Aorta (tissue), 5 donors: ENCODE measurements at regions not wholly inside any gene's neighbourhood (a gene's known extent, or its start where the extent isn't known, plus 50 kb on each side); places are given as distances from the start of the nearest gene placed in this dataset.

Experiments used
- ATAC-seq: fragments of 200-7000 bp; cut with Tn5 transposase; one replicate; pipeline ENCODE4 v1.9.1; 2022; ENCODE audit warnings: moderate library complexity; ENCODE audit not compliant: low FRiP score
- DNase-seq, 2 donors: peaks; one replicate each; pipeline ENCODE4 v3.0.0-alpha.2; 2020
- H3K27ac ChIP-seq, 2 donors: one replicate each; pipeline ENCODE4 v1.5.1; 2013; ENCODE audit warnings: low read length in 2 of 2, mild to moderate bottlenecking in 2 of 2, moderate library complexity in 2 of 2, control low read depth in 1 of 2, inconsistent platforms in 1 of 2, low read depth in 1 of 2
- H3K27me3 ChIP-seq, 2 donors: one replicate each; pipeline ENCODE4 v1.6.1; 2013; ENCODE audit warnings: control low read depth in 1 of 2, low read length in 1 of 2, mild to moderate bottlenecking in 1 of 2, moderate library complexity in 1 of 2; ENCODE audit not compliant: insufficient read depth in 2 of 2, control insufficient read depth in 1 of 2
- H3K36me3 ChIP-seq, 2 donors: one replicate each; pipeline ENCODE4 v1.6.1; 2013; ENCODE audit warnings: control low read depth in 1 of 2, low read length in 1 of 2, mild to moderate bottlenecking in 1 of 2; ENCODE audit not compliant: insufficient read depth in 2 of 2, control insufficient read depth in 1 of 2
- H3K4me1 ChIP-seq, 2 donors: one replicate each; pipeline ENCODE4 v1.6.1; 2013; ENCODE audit warnings: low read length in 2 of 2, control low read depth in 1 of 2, mild to moderate bottlenecking in 1 of 2, moderate library complexity in 1 of 2; ENCODE audit not compliant: insufficient read depth in 2 of 2, control insufficient read depth in 1 of 2
- H3K4me3 ChIP-seq, 2 donors: one replicate each; pipeline ENCODE4 v1.5.1; 2013; ENCODE audit warnings: low read length in 2 of 2, control low read depth in 1 of 2, mild to moderate bottlenecking in 1 of 2
- H3K9me3 ChIP-seq: one replicate; pipeline ENCODE4 v1.6.1; 2013; ENCODE audit warnings: mild to moderate bottlenecking, low read length; ENCODE audit not compliant: control insufficient read depth
- WGBS, 2 donors: extraction: QIAGEN DNeasy Blood & Tissue Kit; methylation state at CpG; one replicate each; pipeline ENCODE4 v1.1.7; 2013; 5-methylcytosine and 5-hydroxymethylcytosine counted together
- intact Hi-C, 2 donors: fragments of 100-400 bp; cut with DNase I; formaldehyde crosslinking; loops; one replicate each; pipeline versions ENCODE4 v1.14.2 to v1.15.0; 2022
- donor health status: healthy with polysubstance abuse.
- donor health status: Bipolar disorder and iron deficiency.
- donor health status: DM: no; HTN: no; CAD: no.
- donor health status: DM: no; HTN: no; CAD: no.
- donor health status: DM: yes; HTN: yes; CAD: no.

DNA sequence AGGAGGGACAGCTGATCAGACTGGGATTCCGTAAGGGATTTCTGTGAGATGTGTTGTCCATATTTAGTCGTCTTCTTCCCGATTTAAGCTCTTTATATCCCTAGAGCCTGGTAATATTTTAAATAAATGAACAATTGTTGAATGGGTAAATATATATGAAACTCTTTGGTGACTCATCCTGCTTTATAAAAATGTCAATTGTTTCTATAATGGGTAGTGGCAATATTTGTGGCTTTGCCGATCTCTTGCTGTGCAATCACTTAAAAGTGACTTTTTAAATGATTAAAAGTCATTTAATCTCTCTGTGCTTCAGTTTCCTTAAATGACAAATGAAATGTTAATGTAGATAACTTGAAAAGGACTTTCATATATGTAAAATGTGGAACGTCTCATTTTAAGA is 339.2 kb downstream of the RNF144A start:
- Histone ChIP-seq H3K27me3 (no peaks in the 10 kb centered on the region), H3K4me1 (no peaks in the 10 kb centered on the region), H3K4me3 (no peak overlapping the region), H3K36me3 (no peaks in the 10 kb centered on the region), H3K9me3 (no peaks in the 10 kb centered on the region), H3K27ac (no peak overlapping the region)
- WGBS, 2 donors, result 60 to 79% methylated on average over 5 of the region's 5 CpGs
- DNase-seq (no peak), ATAC-seq (no peak)
- intact Hi-C loops, result loop anchor here in 1 of 2 donors (10.0 kb wide), 1 partner anchor 148 kb away; no protein-coding TSS in a partner anchor

DNA sequence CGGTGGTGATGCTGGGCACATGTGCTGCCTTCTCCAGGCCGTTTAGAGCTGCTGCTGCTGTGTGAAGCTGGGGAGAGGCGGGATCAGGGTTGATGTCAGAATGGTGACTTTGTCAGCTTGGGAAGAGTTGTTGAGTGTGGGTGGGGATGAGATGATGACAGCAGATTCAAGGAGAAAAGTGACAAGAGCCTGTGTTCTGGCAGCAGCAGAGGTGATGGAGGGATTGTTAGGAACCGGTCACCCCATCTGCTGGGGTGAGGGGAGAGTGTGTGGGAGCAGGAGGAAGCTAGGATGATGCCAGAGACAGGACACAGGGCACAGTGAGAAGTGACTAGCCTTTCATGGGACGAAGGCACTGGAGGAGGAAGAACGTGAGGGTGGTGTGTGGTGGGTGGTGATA is 345.5 kb downstream of the RNF144A start:
- intact Hi-C loops, result no loop called here
- no peaks in the 10 kb centered on the region for H3K9me3 ChIP-seq
- WGBS, 2 donors, result 46 to 58% methylated on average over 6 of the region's 6 CpGs
- no peaks in the 10 kb centered on the region for H3K4me1 ChIP-seq
- no peaks in the 10 kb centered on the region for H3K36me3 ChIP-seq
- no peak for ATAC-seq
- H3K27me3 ChIP-seq, result no peaks in the 10 kb centered on the region
- no peak overlapping the region for H3K27ac ChIP-seq
- no peak overlapping the region for H3K4me3 ChIP-seq
- DNase-seq, result no peak

DNA sequence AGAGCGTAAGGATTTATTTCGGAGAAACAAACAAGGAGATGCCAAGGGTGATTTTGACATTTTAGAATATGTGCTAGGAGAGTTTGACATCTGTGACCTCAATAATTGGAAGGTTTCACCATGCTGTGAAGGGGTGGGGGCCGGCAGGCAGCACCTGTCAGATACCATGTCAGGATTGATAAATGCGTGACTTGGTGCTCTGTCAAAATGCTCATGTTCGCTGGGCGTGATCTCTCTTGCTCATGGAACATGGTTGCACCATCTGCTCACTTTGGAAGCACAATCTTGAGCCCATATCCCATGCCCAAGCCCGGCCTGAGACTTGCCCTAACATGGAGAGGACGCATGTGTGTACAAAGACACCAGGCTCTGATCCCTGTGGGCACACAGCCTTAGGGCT is 347.6 kb downstream of the RNF144A start:
- Histone ChIP-seq H3K4me1 (no peaks in the 10 kb centered on the region), H3K36me3 (no peaks in the 10 kb centered on the region), H3K27ac (no peak overlapping the region), H3K27me3 (peaks cover 0 to 1% of the 10 kb centered on the region in 2 donors), H3K4me3 (no peak overlapping the region), H3K9me3 (no peaks in the 10 kb centered on the region)
- DNase-seq, result no peak
- WGBS, 2 donors, result 93 to 94% methylated on average over 8 of the region's 8 CpGs
- intact Hi-C loops, result no loop called here
- no peak for ATAC-seq

DNA sequence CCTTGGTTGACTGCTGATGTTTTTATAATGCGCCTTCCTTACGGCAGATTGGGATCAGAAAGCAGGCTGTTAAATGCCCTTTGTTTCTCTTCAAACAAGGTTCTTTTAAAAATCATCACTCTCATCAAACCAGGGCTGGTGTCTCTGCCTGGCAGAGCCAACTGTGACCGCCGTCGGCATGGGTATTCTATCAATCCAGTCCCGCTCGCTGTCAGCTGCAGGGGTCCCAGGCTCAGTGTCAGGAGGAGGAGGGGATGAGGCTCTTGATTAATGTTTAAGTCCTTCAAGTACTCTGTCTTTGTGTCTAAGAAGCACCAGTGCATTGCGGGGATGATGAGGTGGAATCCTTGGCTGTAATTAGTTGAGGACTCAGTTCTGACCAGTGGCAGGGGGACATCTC is 348.1 kb downstream of the RNF144A start:
- no peak for DNase-seq
- intact Hi-C loops, result no loop called here
- 74 to 76% methylated on average over 8 of the region's 8 CpGs for WGBS, 2 donors
- Histone ChIP-seq H3K4me3 (no peak overlapping the region), H3K36me3 (no peaks in the 10 kb centered on the region), H3K27ac (no peak overlapping the region), H3K9me3 (no peaks in the 10 kb centered on the region), H3K27me3 (peaks cover 0 to 1% of the 10 kb centered on the region in 2 donors), H3K4me1 (no peaks in the 10 kb centered on the region)
- no peak for ATAC-seq

DNA sequence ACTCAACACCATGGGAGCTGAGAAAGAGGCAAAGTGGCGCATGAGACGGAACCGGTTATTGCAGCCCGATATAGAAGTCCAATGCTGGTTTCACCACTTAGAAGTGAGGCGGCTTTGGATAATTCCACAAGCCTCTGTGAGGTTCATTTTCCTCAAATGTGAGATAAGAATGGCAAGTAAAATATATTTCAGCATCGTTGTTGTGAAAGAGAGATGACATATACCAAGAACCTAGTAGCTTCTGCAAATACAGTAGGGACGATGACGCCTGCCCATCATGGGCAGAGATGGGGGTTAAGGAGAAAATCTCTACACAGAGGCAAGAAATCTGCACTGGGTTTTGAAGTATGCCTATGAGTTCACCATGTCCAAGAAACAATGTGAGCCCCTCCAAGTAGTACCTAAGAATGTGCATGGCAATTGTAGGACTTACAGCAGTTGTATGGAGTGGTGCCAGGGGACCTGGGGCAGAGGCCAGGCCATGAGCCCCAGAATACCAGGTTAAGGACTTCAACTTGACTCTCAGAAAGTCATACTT is 352.0 kb downstream of the RNF144A start:
- ATAC-seq, result no peak
- no peaks in the 10 kb centered on the region for H3K4me1 ChIP-seq

DNA sequence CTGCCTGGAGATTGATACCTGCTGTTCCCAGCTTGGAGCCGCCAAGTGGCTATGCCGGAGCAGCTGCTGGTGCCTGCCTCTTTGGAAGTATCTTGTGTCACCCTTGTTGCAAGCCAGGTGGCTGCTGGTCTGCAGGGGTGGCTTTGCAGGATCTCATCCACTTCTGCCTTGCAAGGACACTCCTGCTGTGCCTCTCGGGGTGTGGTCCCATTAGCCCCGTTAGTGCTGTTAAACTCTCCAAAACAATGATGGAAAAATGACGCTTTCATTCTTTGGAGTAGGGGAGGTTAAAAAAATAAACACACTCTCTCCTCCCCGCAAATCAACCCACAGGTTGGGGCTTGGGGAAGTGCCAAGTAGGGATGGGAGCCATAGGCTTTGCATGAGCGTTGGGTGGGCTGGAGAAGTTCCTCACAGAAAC is 352.8 kb downstream of the RNF144A start:
- no peaks in the 10 kb centered on the region for H3K9me3 ChIP-seq
- ATAC-seq (no peak), DNase-seq (no peak)
- no peaks in the 10 kb centered on the region for H3K36me3 ChIP-seq
- H3K27me3 ChIP-seq, result peaks cover 0 to 1% of the 10 kb centered on the region in 2 donors
- 56 to 68% methylated on average over 7 of the region's 7 CpGs for WGBS, 2 donors
- H3K27ac ChIP-seq, result no peak overlapping the region
- intact Hi-C loops, result no loop called here
- no peaks in the 10 kb centered on the region for H3K4me1 ChIP-seq
- no peak overlapping the region for H3K4me3 ChIP-seq

More for the DNA sequence above, 352.0 kb downstream of the RNF144A start:
- H3K4me3 ChIP-seq, result no peak overlapping the region
- DNase-seq, result no peak
- H3K27ac ChIP-seq, result no peak overlapping the region
- H3K9me3 ChIP-seq, result no peaks in the 10 kb centered on the region
- H3K36me3 ChIP-seq, result no peaks in the 10 kb centered on the region
- peaks cover 0 to 1% of the 10 kb centered on the region in 2 donors for H3K27me3 ChIP-seq
- intact Hi-C loops, result no loop called here
- WGBS, 2 donors, result 95 to 96% methylated on average over 8 of the region's 8 CpGs

DNA sequence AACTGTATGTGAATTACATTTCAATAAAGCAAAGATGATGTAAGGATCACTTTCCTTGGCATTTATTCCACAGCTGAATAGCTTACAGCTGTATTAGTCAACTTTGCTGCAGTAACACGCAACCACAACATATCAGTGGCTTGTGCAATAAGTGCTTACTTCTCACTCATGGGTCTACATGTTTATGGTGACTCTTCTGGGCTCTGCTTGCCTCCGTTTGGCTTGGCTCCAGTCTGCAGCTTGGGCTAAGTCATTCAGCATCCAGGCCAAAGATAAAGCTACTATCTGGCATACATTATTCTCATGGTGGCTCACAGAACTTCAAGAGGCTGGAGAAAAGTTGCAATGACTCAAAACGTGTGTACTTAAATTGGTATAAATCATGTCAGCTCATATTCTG is 355.0 kb downstream of the RNF144A start:
- H3K36me3 ChIP-seq, result no peaks in the 10 kb centered on the region
- WGBS, 2 donors, result 59% methylated on average over 3 of the region's 3 CpGs
- peaks cover 0 to 1% of the 10 kb centered on the region in 2 donors for H3K27me3 ChIP-seq
- no peak overlapping the region for H3K4me3 ChIP-seq
- H3K4me1 ChIP-seq, result no peaks in the 10 kb centered on the region
- no peak overlapping the region for H3K27ac ChIP-seq
- no peak for DNase-seq
- intact Hi-C loops, result no loop called here
- no peak for ATAC-seq
- H3K9me3 ChIP-seq, result no peaks in the 10 kb centered on the region

DNA sequence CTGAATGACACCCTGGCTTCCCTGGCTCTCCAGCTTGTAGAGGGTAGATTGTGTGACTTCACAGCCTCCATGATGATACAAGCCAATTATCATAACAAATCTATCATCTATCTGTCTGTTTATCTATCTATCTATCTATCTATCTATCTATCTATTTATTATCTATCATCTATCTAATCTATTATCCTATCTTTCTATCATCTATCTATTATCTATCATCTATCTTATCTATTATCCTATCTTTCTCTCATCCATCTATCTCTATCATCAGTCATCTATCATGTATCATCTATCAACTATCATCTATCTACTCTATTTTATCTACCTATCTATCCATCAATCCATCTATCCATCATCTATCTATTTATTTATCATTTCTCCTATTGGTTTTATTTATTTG is 361.8 kb downstream of the RNF144A start:
- ATAC-seq (no peak), DNase-seq (no peak)
- intact Hi-C loops, result no loop called here
- no peaks in the 10 kb centered on the region for H3K9me3 ChIP-seq
- no peak overlapping the region for H3K27ac ChIP-seq
- no peaks in the 10 kb centered on the region for H3K27me3 ChIP-seq
- H3K4me1 ChIP-seq, result no peaks in the 10 kb centered on the region
- no peak overlapping the region for H3K4me3 ChIP-seq
- H3K36me3 ChIP-seq, result no peaks in the 10 kb centered on the region

DNA sequence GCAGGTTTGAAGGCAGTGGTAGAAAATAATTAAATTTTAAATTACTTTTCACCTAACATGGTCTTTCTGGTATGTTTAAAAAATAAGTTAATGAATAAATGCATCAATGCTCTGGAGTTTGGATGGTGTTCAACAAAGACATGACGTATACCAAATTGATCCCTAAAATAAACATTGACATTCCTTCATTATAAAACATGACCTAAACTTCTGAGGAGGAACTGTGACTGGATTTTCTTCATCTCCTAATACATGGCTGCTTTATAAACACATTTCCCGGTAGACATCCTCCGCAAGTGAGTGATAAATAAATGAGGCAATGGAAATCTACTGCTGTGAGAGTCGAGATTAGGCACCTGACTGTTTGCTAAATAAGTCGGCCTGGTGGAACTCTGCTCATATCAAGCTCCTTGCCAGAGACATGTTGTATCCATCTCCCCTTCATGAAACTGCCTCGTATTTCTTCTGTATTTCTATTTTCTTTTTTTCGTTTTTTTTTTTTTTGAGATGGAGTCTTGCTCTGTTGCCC is 362.3 kb downstream of the RNF144A start:
- WGBS, 2 donors, result 80 to 85% methylated on average over 7 of the region's 7 CpGs
- DNase-seq (no peak), ATAC-seq (no peak)
- H3K27me3 ChIP-seq, result no peaks in the 10 kb centered on the region
- H3K9me3 ChIP-seq, result no peaks in the 10 kb centered on the region
- no peaks in the 10 kb centered on the region for H3K4me1 ChIP-seq
- H3K4me3 ChIP-seq, result no peak overlapping the region
- no peak overlapping the region for H3K27ac ChIP-seq
- H3K36me3 ChIP-seq, result no peaks in the 10 kb centered on the region
- intact Hi-C loops, result no loop called here
